ENCODE measurements at regions not wholly inside any gene's neighbourhood (a gene's known extent, or its start where the extent isn't known, plus 50 kb on each side); places are given as distances from the start of the nearest gene placed in this dataset.

DNA sequence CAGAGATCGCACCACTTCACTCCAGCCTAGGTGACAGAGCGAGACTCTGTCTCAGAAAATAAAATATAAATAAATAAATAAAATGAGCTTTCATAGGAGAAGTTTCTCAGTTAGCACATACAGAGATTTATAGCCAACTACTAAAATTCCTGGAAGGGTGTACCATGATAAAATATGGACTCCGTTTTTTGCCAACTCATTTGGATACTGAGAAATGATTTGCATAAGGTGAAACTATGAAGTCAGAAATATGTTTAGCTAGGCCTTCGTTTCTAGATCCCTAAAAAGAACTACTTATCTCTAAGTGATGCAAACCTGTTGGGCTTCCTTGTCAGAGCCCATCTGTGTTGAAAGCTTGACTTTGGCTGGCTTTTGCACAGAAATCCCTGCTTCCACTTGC is 56.9 kb upstream of the SLC1A1 start:
- H3K9me2 ChIP-seq = no peaks in the 10 kb centered on the region
- H4K20me1 ChIP-seq (ENCODE audit: insufficient read depth) = no peaks in the 10 kb centered on the region
- CTCF ChIA-PET = no interaction called here
- H3K79me2 ChIP-seq (ENCODE audit: insufficient read depth) = no peaks in the 10 kb centered on the region
- H3K36me3 ChIP-seq (replicated peaks in 1 of 2; ENCODE audit: control insufficient read depth in 1 of 2, insufficient read depth in 2 of 2, low read length in 1 of 2) = no peaks in the 10 kb centered on the region
- POLR2A ChIA-PET = no interaction called here
- no peaks in the 10 kb centered on the region for H3K4me1 ChIP-seq (ENCODE audit: control insufficient read depth in 1 of 2, insufficient read depth in 2 of 2, low read depth in 1 of 2, low read length in 1 of 2)
- 48% methylated on average over 4 of the region's 4 CpGs for WGBS (ENCODE audit: low lambda C conversion rate)
- no peak overlapping the region for H3K4me3 ChIP-seq (ENCODE audit: low read depth in 2 of 2, low read length in 1 of 2)
- no peak overlapping the region for H3K9ac ChIP-seq
- H3K9me3 ChIP-seq = no peaks in the 10 kb centered on the region
- H2AFZ ChIP-seq (ENCODE audit: low read depth) = no peak overlapping the region
- no peaks in the 10 kb centered on the region for H3F3A ChIP-seq (replicated peaks; ENCODE audit: insufficient read depth)
- no peaks in the 10 kb centered on the region for H3K27me3 ChIP-seq (ENCODE audit: insufficient read depth)
- no peak overlapping the region for H3K27ac ChIP-seq (ENCODE audit: low read depth in 2 of 2, low read length in 1 of 2)
- TF ChIP-seq FOXM1 (IDR thresholded peaks at IDR 0.05; ENCODE audit: low read depth) = no peak
- no peak for TF ChIP-seq CHD2 (IDR thresholded peaks at IDR 0.05; ENCODE audit: low read length, partially characterized antibody)
- no peak for TF ChIP-seq RCOR1 (IDR thresholded peaks at IDR 0.05; ENCODE audit: low read length)
- TF ChIP-seq, protein P1, sequence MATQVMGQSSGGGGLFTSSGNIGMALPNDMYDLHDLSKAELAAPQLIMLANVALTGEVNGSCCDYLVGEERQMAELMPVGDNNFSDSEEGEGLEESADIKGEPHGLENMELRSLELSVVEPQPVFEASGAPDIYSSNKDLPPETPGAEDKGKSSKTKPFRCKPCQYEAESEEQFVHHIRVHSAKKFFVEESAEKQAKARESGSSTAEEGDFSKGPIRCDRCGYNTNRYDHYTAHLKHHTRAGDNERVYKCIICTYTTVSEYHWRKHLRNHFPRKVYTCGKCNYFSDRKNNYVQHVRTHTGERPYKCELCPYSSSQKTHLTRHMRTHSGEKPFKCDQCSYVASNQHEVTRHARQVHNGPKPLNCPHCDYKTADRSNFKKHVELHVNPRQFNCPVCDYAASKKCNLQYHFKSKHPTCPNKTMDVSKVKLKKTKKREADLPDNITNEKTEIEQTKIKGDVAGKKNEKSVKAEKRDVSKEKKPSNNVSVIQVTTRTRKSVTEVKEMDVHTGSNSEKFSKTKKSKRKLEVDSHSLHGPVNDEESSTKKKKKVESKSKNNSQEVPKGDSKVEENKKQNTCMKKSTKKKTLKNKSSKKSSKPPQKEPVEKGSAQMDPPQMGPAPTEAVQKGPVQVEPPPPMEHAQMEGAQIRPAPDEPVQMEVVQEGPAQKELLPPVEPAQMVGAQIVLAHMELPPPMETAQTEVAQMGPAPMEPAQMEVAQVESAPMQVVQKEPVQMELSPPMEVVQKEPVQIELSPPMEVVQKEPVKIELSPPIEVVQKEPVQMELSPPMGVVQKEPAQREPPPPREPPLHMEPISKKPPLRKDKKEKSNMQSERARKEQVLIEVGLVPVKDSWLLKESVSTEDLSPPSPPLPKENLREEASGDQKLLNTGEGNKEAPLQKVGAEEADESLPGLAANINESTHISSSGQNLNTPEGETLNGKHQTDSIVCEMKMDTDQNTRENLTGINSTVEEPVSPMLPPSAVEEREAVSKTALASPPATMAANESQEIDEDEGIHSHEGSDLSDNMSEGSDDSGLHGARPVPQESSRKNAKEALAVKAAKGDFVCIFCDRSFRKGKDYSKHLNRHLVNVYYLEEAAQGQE (IDR thresholded peaks at IDR 0.05; ENCODE audit: low read depth, low read length) = no peak
- no peak for TF ChIP-seq TAF1 (IDR thresholded peaks at IDR 0.05; ENCODE audit: borderline replicate concordance, low read depth, low read length)
- no peak for TF ChIP-seq ELF1 (IDR thresholded peaks at IDR 0.05)
- TF ChIP-seq EP300 (IDR thresholded peaks at IDR 0.05; ENCODE audit: borderline replicate concordance in 1 of 2, low read depth in 1 of 2, low read length in 1 of 2) = no peak
- TF ChIP-seq MEF2A (IDR thresholded peaks at IDR 0.05; ENCODE audit: borderline replicate concordance, low read depth) = no peak
- TF ChIP-seq, protein P2, sequence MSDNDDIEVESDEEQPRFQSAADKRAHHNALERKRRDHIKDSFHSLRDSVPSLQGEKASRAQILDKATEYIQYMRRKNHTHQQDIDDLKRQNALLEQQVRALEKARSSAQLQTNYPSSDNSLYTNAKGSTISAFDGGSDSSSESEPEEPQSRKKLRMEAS (IDR thresholded peaks at IDR 0.05; ENCODE audit: low read depth) = no peak
- no peak for TF ChIP-seq SMC3 (IDR thresholded peaks at IDR 0.05; ENCODE audit: low read depth, low read length)
- TF ChIP-seq, protein P3, sequence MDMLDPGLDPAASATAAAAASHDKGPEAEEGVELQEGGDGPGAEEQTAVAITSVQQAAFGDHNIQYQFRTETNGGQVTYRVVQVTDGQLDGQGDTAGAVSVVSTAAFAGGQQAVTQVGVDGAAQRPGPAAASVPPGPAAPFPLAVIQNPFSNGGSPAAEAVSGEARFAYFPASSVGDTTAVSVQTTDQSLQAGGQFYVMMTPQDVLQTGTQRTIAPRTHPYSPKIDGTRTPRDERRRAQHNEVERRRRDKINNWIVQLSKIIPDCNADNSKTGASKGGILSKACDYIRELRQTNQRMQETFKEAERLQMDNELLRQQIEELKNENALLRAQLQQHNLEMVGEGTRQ (IDR thresholded peaks at IDR 0.05; ENCODE audit: borderline replicate concordance, low read depth, low read length) = no peak
- no peak for TF ChIP-seq RXRA (IDR thresholded peaks at IDR 0.05; ENCODE audit: borderline replicate concordance, low read depth)
- no peak for TF ChIP-seq SIN3A (IDR thresholded peaks at IDR 0.05; ENCODE audit: borderline replicate concordance, low read depth, low read length)
- no peak for TF ChIP-seq YY1 (IDR thresholded peaks at IDR 0.05; ENCODE audit: low read depth)
- TF ChIP-seq JUND (IDR thresholded peaks at IDR 0.05) = no peak
- TF ChIP-seq TCF12 (IDR thresholded peaks at IDR 0.05) = no peak
- H3K4me2 ChIP-seq = no peak overlapping the region
- no peak for DNase-seq
